ENCODE measurements at regions not wholly inside any gene's neighbourhood (a gene's known extent, or its start where the extent isn't known, plus 50 kb on each side); places are given as distances from the start of the nearest gene placed in this dataset.

DNA sequence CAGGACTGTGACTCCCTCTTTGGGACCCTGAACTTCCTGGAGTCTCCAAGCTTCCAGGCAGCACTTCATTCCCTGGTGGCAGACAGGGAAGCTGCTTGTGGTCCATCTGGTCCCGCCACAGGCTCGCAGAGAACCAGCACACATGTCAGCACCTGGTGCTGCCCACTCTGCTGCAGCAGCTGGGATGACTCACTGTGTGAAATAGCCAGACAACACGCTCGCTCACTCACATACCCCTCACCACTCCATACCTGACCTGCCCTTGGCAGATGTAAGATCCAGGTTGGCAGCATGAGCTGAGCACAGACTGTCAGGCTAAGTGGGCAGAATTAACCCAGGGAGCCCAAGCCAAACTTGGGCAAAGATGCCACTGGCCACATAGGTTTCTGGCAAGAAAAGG lies 613.5 kb downstream of the PCDH18 start:
- H3K36me3 ChIP-seq (ENCODE audit: control insufficient read depth, insufficient read depth, low read length) = no peaks in the 10 kb centered on the region
- no peak overlapping the region for H3K4me3 ChIP-seq (ENCODE audit: low read depth in 2 of 2, low read length in 2 of 2)
- H3K27me3 ChIP-seq (ENCODE audit: control insufficient read depth, insufficient read depth, low read length) = no peaks in the 10 kb centered on the region
- ChIA-PET POLR2A (no interaction called here), CTCF (no interaction called here)
- ATAC-seq (no peak), DNase-seq (ENCODE audit: low read depth, low spot score) (no peak)
- H3K27ac ChIP-seq (ENCODE audit: low read length) = no peak overlapping the region
- H3K9me3 ChIP-seq (ENCODE audit: control insufficient read depth, insufficient read depth, low read depth, low read length) = no peaks in the 10 kb centered on the region
- no TSS peak for BruUV-seq (replicated peaks)
- in situ Hi-C loops (cut with HindIII; ENCODE audit: low pct_unique_long_range_greater_than_20kb, low sequenced_read_pairs) (no loop called here), intact Hi-C loops (cut with micrococcal nuclease; ENCODE audit: unreplicated experiment) (no loop called here)
- TF ChIP-seq, protein P1, sequence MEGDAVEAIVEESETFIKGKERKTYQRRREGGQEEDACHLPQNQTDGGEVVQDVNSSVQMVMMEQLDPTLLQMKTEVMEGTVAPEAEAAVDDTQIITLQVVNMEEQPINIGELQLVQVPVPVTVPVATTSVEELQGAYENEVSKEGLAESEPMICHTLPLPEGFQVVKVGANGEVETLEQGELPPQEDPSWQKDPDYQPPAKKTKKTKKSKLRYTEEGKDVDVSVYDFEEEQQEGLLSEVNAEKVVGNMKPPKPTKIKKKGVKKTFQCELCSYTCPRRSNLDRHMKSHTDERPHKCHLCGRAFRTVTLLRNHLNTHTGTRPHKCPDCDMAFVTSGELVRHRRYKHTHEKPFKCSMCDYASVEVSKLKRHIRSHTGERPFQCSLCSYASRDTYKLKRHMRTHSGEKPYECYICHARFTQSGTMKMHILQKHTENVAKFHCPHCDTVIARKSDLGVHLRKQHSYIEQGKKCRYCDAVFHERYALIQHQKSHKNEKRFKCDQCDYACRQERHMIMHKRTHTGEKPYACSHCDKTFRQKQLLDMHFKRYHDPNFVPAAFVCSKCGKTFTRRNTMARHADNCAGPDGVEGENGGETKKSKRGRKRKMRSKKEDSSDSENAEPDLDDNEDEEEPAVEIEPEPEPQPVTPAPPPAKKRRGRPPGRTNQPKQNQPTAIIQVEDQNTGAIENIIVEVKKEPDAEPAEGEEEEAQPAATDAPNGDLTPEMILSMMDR (IDR thresholded peaks at IDR 0.05) = no peak
- TF ChIP-seq SIN3A (IDR thresholded peaks at IDR 0.05; ENCODE audit: borderline replicate concordance, insufficient read depth, low read depth, low read length) = no peak
- TF ChIP-seq, protein P2, sequence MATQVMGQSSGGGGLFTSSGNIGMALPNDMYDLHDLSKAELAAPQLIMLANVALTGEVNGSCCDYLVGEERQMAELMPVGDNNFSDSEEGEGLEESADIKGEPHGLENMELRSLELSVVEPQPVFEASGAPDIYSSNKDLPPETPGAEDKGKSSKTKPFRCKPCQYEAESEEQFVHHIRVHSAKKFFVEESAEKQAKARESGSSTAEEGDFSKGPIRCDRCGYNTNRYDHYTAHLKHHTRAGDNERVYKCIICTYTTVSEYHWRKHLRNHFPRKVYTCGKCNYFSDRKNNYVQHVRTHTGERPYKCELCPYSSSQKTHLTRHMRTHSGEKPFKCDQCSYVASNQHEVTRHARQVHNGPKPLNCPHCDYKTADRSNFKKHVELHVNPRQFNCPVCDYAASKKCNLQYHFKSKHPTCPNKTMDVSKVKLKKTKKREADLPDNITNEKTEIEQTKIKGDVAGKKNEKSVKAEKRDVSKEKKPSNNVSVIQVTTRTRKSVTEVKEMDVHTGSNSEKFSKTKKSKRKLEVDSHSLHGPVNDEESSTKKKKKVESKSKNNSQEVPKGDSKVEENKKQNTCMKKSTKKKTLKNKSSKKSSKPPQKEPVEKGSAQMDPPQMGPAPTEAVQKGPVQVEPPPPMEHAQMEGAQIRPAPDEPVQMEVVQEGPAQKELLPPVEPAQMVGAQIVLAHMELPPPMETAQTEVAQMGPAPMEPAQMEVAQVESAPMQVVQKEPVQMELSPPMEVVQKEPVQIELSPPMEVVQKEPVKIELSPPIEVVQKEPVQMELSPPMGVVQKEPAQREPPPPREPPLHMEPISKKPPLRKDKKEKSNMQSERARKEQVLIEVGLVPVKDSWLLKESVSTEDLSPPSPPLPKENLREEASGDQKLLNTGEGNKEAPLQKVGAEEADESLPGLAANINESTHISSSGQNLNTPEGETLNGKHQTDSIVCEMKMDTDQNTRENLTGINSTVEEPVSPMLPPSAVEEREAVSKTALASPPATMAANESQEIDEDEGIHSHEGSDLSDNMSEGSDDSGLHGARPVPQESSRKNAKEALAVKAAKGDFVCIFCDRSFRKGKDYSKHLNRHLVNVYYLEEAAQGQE (IDR thresholded peaks at IDR 0.05; ENCODE audit: insufficient read depth in 1 of 2, low read depth in 2 of 2, low read length in 1 of 2) = no peak
- TF ChIP-seq POLR2AphosphoS5 (IDR thresholded peaks at IDR 0.05; ENCODE audit: low read depth, low read length) = no peak
- no peak for TF ChIP-seq TCF7L2 (IDR thresholded peaks at IDR 0.05; ENCODE audit: low read depth, low read length)
- no peaks in the 10 kb centered on the region for H3K4me1 ChIP-seq (ENCODE audit: control insufficient read depth, insufficient read depth, low read length)

- in situ Hi-C loops (cut with HindIII; ENCODE audit: low pct_unique_long_range_greater_than_20kb, low sequenced_read_pairs) = no loop called here
- DNase-seq (ENCODE audit: low read depth, low spot score) (no peak), ATAC-seq (no peak)
- no peak overlapping the region for H3K4me3 ChIP-seq (ENCODE audit: low read depth in 2 of 2, low read length in 2 of 2)
- no TSS peak for BruUV-seq (replicated peaks)
- TF ChIP-seq POLR2AphosphoS5 (IDR thresholded peaks at IDR 0.05; ENCODE audit: low read depth, low read length) = no peak
- TF ChIP-seq, protein P1 (IDR thresholded peaks at IDR 0.05) = no peak
- TF ChIP-seq, protein P2 (IDR thresholded peaks at IDR 0.05; ENCODE audit: insufficient read depth in 1 of 2, low read depth in 2 of 2, low read length in 1 of 2) = no peak
- TF ChIP-seq SIN3A (IDR thresholded peaks at IDR 0.05; ENCODE audit: borderline replicate concordance, insufficient read depth, low read depth, low read length) = no peak
- no peak for TF ChIP-seq TCF7L2 (IDR thresholded peaks at IDR 0.05; ENCODE audit: low read depth, low read length)
- CTCF ChIA-PET = no interaction called here
- no peak overlapping the region for H3K27ac ChIP-seq (ENCODE audit: low read length)
- no peaks in the 10 kb centered on the region for H3K9me3 ChIP-seq (ENCODE audit: control insufficient read depth, insufficient read depth, low read depth, low read length)
- H3K27me3 ChIP-seq (ENCODE audit: control insufficient read depth, insufficient read depth, low read length) = no peaks in the 10 kb centered on the region
- H3K4me1 ChIP-seq (ENCODE audit: control insufficient read depth, insufficient read depth, low read length) = no peaks in the 10 kb centered on the region
- POLR2A ChIA-PET = no interaction called here
- no peaks in the 10 kb centered on the region for H3K36me3 ChIP-seq (ENCODE audit: control insufficient read depth, insufficient read depth, low read length)
- intact Hi-C loops (cut with micrococcal nuclease; ENCODE audit: unreplicated experiment) = no loop called here
These were observed 614.8 kb downstream of the PCDH18 start for GRCh38 chr4:136917312-136918110.

All from Panc1 (cell line).